OCI-LY3 (cell line): ENCODE measurements at regions not wholly inside any gene's neighbourhood (a gene's known extent, or its start where the extent isn't known, plus 50 kb on each side); places are given as distances from the start of the nearest gene placed in this dataset.

Experiments
- H2AFZ ChIP-seq: fragments of 200-600, 300-600 bp; shearing (Covaris generic); 2 replicates; pipeline ENCODE4 v1.6.0; 2014; ENCODE audit warnings: antibody characterized with exemption, low read depth, low read length
- H3K27ac ChIP-seq: fragments of 200-600, 300-600 bp; sonication (generic); 2 replicates; pipeline ENCODE4 v1.5.1; 2014; ENCODE audit warnings: mild to moderate bottlenecking, low read length, moderate library complexity, mixed read lengths
- H3K27me3 ChIP-seq: fragments of 200-600, 300-600 bp; sonication (generic); 2 replicates; pipeline ENCODE4 v1.6.1; 2014; ENCODE audit warnings: low read depth, low read length, mixed read lengths
- H3K36me3 ChIP-seq: fragments of 200-600, 300-600 bp; sonication (generic); replicated peaks from 2 replicates; pipeline ENCODE3; 2014; ENCODE audit warnings: low read depth, low read length, mixed read lengths
- H3K4me1 ChIP-seq: fragments of 300-600, 200-600 bp; sonication (generic); 2 replicates; pipeline ENCODE4 v1.6.1; 2014; ENCODE audit warnings: low read length, mixed read lengths
- H3K4me2 ChIP-seq: fragments of 200-600, 300-600 bp; sonication (generic); 2 replicates; pipeline ENCODE4 v1.6.1; 2014; ENCODE audit warnings: low read length, mixed read lengths
- H3K4me3 ChIP-seq: fragments of 300-600, 200-600 bp; sonication (generic); 2 replicates; pipeline ENCODE4 v1.5.1; 2014; ENCODE audit warnings: antibody characterized with exemption, mild to moderate bottlenecking, low read length, moderate library complexity
- H3K79me2 ChIP-seq: fragments of 300-600, 200-600 bp; shearing (Covaris generic); 2 replicates; pipeline ENCODE4 v1.6.1; 2014; ENCODE audit warnings: mild to moderate bottlenecking, low read length, mixed read lengths
- H3K9ac ChIP-seq: fragments of 300-600, 200-600 bp; shearing (Covaris generic); 2 replicates; pipeline ENCODE4 v1.6.0; 2014; ENCODE audit warnings: mild to moderate bottlenecking, low read length, moderate library complexity
- H3K9me3 ChIP-seq: fragments of 200-600, 300-600 bp; shearing (Covaris generic); 2 replicates; pipeline ENCODE4 v1.6.1; 2014; ENCODE audit warnings: low read length, mixed read lengths; ENCODE audit not compliant: insufficient read depth
- H4K20me1 ChIP-seq: fragments of 200-600, 300-600 bp; sonication (generic); 2 replicates; pipeline ENCODE4 v1.6.1; 2016; ENCODE audit warnings: low read length, mixed read lengths; ENCODE audit not compliant: insufficient read depth
- CTCF ChIP-seq: fragments of 200-600, 300-600 bp; sonication (generic); IDR thresholded peaks from 2 replicates; pipeline ENCODE4 v1.5.1; 2014; ENCODE audit warnings: antibody characterized with exemption, low read length, low read depth
- EZH2phosphoT487 ChIP-seq: fragments of 200-600 bp; shearing (Covaris generic); IDR thresholded peaks from 2 replicates; pipeline ENCODE4 v1.6.1; 2018; ENCODE audit warnings: antibody characterized with exemption, mixed run types, low read depth

DNA sequence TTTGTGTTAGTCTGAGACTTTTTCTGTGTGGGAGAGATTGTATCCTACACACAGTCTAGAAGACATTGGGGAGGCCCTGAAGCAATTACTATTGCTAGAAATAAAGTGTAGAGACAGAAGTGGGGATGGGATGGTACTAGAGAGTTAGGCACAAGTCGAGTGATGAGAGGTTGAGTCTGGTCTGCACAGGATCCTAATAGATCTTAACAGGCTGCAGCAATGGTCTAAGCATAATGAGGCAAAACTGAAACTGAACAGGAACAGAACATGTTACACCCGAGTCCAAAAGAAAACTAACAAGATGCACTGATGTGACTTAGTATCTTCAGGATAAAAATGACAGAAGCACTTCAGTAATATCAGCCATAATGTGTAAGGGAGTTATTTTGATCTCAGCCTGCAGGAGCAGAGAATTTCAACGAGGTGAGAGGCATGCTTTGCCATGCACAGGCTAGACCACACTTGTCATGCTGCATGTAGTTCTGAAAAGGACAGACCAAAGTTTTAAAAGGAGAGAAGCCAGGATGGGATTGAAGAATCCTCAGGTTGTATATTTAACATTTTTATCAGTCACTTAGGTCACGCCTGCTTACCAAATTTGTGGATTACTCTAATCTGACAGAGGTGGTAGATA, 205.8 kb upstream of the BOD1L1 start:
- Histone ChIP-seq H3K4me3 (no peak overlapping the region), H3K4me1 (peaks cover 4% of the 10 kb centered on the region; the same call in 1 of the 2 replicates), H3K9ac (no peak overlapping the region), H3K9me3 (no peaks in the 10 kb centered on the region), H3K36me3 (no peaks in the 10 kb centered on the region), H3K79me2 (no peaks in the 10 kb centered on the region), H4K20me1 (no peaks in the 10 kb centered on the region), H3K4me2 (no peak overlapping the region), H2AFZ (no peak overlapping the region), H3K27me3 (no peaks in the 10 kb centered on the region), H3K27ac (no peak overlapping the region)
- TF ChIP-seq EZH2phosphoT487 (no peak), CTCF (no peak)

DNA sequence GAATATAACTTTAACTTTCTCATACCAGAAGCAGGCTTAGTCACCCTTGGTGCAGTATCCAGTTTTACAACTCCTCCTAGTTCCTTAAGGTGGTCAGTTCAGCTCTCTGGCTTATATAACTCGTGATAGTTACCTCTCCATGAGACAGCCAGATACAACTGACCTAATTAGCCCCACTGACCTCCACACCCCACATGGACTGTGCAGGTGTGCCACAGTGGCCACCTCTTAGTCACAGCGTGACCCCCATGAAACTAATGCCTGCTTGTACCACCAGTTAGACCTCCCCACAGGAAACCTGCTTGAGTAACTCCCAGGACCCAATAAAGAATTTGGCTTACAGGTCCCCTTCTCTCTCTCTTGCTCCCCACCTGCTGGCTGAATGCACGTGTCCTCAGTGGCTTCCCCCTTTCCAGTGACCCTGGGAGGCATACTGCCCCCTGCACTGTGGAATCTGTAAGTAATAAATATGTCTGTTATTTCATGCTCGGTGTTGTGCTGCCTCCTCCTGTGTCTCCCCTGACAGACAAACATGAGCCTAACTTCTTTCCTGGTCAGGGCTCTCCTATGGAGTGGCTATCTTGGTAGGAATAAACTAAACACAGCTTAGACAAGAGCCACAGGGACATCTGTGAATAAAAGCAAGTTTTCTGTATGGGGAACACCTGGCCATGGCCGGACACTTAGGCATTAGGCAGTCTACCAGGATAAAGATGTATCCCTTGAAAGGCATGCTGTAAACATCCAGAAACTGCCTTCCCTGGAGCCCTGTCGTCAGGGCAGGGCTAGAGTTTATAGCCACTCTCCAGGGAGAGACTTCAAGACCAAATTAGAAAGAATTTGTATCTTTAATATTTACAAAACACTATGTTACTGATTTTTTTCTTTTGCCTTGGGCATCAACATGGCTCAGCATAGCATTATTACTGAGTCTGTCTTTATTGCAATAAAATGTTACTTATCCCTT, 209.7 kb upstream of the BOD1L1 start:
- Histone ChIP-seq H2AFZ (no peak overlapping the region), H3K36me3 (no peaks in the 10 kb centered on the region), H3K4me2 (no peak overlapping the region), H3K9me3 (no peaks in the 10 kb centered on the region), H3K27ac (no peak overlapping the region), H4K20me1 (no peaks in the 10 kb centered on the region), H3K4me1 (peaks cover 4% of the 10 kb centered on the region; the same call in 1 of the 2 replicates), H3K4me3 (no peak overlapping the region), H3K79me2 (no peaks in the 10 kb centered on the region), H3K9ac (no peak overlapping the region), H3K27me3 (no peaks in the 10 kb centered on the region)
- TF ChIP-seq EZH2phosphoT487: no peak
- no peak for TF ChIP-seq CTCF

GRCh38 chr4:13840502-13841190, 213.1 kb upstream of the BOD1L1 start:
- no peak for TF ChIP-seq CTCF
- no peak for TF ChIP-seq EZH2phosphoT487
- Histone ChIP-seq H2AFZ (no peak overlapping the region), H3K4me1 (no peaks in the 10 kb centered on the region), H3K27me3 (no peaks in the 10 kb centered on the region), H3K79me2 (no peaks in the 10 kb centered on the region), H3K9ac (no peak overlapping the region), H3K36me3 (no peaks in the 10 kb centered on the region), H3K27ac (no peak overlapping the region), H4K20me1 (no peaks in the 10 kb centered on the region), H3K9me3 (no peaks in the 10 kb centered on the region), H3K4me2 (no peak overlapping the region), H3K4me3 (no peak overlapping the region)

GRCh38 chr4:13844740-13845139, 217.2 kb upstream of the BOD1L1 start:
- no peak for TF ChIP-seq CTCF
- no peak for TF ChIP-seq EZH2phosphoT487

More at GRCh38 chr4:13844740-13845139, 217.2 kb upstream of the BOD1L1 start:
- H3K27me3 ChIP-seq: no peaks in the 10 kb centered on the region
- no peak overlapping the region for H2AFZ ChIP-seq
- no peaks in the 10 kb centered on the region for H3K79me2 ChIP-seq
- no peak overlapping the region for H3K9ac ChIP-seq
- no peaks in the 10 kb centered on the region for H3K4me1 ChIP-seq
- no peak overlapping the region for H3K27ac ChIP-seq
- H4K20me1 ChIP-seq: no peaks in the 10 kb centered on the region
- H3K9me3 ChIP-seq: no peaks in the 10 kb centered on the region
- H3K36me3 ChIP-seq: no peaks in the 10 kb centered on the region
- no peak overlapping the region for H3K4me3 ChIP-seq
- no peak overlapping the region for H3K4me2 ChIP-seq
